Fibroblast of skin of left quadriceps (primary cell): ENCODE measurements at regions not wholly inside any gene's neighbourhood (a gene's known extent, or its start where the extent isn't known, plus 50 kb on each side); places are given as distances from the start of the nearest gene placed in this dataset.

Experiments used
- DNase-seq, 2 experiments: peaks; one replicate each; pipeline ENCODE4 v3.0.0-alpha.2; 2013; ENCODE audit warnings: low read depth in 2 of 2

DNA sequence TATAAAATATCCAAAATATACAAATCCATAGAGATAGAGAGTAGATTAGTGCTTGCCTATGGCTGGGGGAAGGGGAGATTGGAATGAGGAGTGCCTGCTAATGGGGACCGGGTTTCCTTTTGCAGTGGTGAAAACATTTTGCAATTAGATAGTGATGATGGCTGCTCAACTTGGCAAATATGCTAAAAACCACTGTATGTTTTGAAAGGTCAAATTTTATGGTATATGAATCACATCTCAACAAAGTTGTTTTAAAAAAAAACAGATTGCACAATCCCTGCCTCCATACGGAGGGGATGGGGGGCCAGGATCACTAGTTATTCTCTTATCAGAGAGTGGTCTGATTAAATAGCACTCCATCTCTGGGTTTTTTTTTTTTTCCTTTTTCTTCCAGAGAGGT is 76.9 kb upstream of the RIPOR2 start:
- peak; percentile 89 for DNase-seq

DNA sequence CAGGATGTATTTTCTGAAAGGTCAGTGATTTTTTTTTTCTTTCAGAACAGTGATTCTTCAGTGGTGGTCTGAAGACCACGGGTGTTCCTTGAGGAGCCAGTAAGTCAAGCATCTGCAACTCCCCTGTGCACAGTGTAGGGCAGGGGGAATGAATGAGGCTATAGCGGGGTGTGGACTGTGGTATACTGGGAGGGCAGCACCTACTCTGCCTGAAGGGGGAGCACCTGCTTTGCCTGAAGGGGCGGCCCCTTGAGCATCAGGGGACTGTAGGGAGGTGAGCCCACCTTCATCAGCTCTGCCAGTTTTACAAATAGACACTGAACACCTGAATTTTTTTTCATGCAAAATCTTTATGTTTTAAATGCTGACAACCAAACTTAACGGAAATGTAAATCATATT is 77.5 kb upstream of the RIPOR2 start:
- DNase-seq: no peak

DNA sequence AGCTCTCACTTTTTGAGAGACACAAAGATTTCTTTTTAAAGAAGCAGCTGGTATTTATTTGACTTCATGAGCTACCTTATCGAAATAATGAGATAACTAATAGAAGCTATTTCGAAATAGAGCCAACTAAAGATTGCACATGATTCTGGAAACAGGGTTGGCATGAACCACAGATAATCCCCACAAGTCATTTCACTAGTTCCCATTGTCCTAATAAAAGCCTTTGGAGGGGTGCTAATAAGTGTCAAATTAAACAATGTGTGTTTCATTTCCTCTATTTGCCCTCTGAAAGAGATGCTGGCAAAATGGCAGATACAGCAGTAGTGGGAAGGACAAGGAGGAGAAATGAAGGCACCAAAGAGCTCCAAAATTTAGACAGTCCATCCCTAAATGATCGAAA is 78.6 kb upstream of the RIPOR2 start:
- no peak for DNase-seq

DNA sequence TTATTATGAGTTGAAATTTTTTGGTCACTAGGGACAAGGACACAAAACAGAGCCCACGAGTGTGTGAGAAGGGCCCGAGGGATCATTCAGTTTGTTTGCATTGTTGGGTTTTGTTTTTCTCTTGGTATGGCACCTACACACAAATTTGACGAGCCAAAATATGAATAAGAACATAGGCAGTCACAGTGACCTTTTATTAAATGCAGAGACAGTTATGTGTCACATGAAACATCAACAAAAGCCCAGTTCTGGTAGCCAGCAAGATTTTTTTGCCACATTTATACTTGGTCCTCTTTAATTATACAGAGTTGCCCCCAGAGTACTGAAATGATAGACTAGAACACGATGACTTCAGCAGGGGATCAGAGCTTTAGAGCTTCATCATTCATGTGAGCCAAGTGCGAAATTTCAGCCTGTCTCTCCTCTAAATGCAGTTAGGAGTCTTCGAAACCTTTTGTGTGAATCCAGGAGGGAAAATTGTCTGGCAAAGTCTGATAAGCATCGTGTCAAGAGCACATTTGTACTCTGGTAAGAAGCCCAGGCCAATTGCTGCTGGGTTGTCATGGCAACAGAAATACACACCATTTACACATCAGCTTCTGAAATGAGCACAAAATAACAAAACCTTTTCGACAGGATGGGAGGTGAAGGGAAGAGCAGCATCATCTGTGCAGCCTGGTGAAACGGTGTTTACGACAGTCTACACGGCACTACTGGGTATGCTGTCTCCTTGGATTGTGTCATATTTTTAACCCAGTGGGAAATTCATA is 79.2 kb upstream of the RIPOR2 start:
- DNase-seq: no peak

DNA sequence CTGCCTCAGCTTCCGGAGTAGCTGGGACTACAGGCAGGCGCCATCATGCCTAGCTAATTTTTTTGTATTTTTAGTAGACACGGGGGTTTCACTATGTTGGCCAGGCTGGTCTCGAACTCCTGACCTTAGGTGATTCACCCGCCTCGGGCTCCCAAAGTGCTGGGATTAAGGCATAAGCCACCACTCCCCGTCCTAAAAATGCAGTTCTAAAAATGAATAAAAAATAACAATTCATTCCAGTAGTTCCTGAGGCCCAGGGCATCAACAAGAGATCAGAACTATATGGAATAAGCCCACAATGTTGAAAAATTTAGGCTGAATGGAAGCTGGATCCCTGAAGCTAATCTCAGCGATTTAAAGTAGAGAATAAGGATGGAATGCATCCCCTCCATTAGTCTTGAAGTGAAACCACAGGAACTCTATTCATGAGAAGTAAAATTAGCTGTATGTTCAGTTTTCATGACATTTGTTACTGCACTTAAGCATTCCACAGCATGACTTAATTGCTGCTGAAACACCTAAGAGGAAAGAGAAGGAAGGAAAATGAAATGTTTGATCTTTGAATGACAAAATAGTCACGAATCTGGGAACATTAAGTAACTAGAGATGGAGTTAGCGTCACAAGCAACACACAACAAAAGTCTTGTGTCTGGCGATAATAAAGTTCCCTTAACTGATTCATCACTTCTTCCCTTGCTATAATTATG is 80.4 kb upstream of the RIPOR2 start:
- DNase-seq: no peak

DNA sequence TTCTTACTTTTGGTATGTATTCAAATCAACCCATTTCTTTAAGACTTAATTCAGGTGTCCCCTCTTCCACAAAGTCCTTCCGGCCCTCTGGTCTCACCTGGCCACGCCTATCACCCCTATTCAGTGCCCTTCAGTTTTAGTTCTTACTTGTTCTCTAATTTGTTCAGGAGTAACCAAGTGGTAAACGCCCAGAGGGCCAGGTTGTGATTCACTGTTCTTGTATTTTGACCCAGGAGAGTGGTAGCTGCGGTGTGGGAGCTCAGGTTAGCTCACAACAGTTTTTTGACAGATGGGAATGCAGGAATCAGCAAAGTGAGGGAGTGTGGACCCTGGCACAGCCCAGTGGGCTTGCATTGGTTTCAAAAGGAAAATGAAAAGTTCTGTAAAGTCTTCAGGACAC is 81.7 kb upstream of the RIPOR2 start:
- no peak for DNase-seq

DNA sequence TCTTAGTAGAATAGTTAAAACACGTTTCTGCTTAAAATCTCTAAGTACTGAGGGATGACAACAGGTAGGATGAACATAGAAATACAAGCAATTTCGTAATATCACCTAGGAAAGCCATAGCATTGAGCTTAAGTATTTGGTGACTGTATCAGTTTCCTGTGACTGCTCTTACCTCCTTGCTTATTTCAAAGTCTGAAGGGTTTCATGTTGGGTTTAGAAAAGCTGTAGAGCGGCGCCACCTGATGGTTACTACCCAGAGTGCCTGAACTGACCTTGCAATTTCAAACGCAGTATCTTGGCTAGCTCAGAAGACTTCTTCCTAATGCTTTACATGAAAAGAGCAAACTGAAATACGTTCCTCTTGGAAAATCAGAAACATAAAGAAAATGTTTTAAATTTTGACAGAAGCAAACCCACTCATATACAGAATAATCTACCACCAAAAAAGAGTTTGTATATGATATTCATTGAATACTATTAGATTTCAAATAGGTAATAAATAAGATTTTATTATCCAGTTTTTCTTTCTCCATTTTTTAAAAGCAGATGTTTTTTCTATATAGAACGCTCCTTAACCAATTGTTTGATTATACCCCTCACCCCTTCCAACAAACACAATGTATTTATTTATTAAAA is 82.3 kb upstream of the RIPOR2 start:
- no peak for DNase-seq

DNA sequence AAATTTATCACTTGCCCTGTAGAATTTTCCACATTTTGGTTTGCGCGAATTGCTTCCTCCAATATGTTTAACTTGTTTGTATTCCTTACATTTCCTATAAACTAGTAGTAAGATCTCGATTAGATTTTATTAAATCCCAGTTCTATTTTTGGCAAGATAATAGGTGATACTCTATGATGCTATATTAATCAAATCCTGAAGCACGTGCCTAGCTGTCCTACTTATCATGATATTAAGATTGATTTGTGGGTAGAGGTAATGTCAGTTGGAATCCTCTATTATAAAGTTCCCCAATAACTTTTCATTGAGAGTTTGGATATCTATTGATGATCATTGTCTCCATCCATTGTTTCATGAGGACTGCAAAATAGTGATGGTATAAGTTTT is 82.8 kb upstream of the RIPOR2 start:
- DNase-seq: no peak

DNA sequence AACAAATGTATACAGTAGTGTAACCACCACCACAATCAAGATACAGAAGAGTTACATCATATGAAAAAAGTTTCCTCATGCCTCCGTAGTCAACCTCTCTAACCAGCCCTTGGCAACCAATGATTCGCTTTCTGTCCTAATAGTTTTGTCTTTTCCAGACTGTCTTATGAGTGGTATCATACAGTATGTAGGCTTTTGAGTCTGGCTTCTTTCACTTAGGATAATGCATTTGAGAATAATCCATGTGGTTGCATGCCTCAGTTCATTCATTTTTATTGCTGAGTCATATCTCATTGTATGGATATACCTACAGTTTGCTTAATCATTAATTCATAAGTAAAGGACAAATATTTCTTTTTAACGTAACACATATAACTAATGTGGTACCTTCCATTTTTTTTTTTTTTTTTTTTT is 86.4 kb upstream of the RIPOR2 start:
- DNase-seq: no peak

DNA sequence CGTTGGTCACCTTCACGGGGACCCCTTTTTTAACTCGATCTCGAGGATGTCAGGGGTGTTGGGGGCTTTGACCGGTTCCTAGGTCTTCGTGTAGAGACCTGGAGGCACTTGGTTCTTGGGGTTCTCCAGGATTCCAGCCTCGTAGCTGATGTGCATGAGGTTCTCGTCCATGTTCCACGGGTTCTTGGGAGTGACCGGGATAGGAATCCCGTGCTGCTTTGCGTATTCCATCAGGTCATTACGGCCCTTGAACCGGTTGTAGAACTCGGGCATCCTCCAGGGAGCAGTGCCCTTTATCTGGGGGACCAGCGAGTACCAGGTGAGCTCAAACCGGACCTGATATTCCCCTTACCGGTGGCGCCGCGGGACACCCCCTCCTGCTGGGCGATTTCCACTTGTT is 88.0 kb upstream of the RIPOR2 start:
- DNase-seq: no peak

DNA sequence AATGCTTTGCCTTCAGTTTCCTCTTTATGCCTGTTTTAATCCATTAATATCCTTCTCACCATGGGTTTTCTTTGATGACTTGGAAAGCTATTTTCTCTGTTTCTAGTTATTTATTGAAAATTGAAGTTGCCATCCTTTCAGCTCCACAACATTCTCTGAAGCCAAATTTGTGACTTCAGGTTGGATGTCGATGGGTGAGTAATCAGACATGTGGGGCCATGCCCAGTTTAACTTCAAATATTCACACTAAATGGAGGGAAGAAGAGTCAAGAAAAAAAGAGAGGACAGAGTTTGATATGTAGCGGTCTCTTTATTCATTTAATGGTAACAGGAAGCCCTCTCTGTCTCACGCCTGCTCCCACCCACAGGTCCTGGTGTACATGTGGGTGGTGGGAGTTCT is 89.1 kb upstream of the RIPOR2 start:
- no peak for DNase-seq

DNA sequence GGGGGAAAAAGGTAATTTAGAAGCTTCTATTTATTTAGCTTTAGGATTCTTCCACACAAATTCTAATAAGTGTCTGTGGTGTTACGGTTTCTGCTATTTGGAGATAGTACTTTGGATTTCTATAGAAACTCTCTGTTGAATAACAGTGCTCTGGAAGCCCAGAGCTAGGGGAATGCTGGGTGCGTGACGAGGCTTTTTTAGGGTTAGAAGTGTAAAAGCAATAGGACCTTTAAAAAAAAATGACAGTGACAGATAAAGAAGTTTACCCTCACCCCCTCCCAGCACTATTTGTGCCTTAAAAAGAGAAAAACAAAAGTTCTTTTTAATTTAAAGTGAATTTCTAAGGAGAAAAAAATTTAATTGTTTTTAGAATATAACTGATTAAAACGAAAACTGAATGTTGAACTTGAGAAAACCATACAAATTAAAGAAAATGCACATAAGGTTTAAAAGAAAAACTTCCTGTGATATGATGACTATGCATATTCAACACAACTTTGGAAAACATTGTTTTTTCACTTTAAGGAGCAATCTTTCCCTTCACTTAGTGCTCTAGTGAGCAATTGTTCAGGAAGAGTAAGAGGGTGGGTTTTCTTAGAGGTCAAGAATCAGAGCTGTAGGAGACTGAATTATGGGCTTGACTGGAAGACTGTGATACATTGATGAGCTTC is 89.6 kb upstream of the RIPOR2 start:
- no peak for DNase-seq

DNA sequence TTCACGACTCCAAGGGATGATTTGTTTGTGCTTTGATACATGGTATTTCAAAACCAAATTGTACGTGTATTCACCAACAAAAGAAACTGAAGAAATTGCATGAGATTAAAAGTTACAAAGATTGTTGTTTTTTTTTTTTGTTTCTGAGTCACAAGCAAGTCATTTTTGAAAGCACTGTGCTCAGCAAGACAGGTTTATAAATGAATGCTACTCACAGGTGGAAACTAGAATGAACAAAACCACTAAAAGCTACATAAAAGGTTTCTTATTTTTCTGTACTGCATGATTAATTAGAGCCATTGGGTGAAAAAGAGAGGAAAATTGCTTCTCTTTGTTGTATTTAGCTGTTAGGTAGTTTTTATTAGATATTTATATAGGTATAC is 90.2 kb upstream of the RIPOR2 start:
- no peak for DNase-seq

DNA sequence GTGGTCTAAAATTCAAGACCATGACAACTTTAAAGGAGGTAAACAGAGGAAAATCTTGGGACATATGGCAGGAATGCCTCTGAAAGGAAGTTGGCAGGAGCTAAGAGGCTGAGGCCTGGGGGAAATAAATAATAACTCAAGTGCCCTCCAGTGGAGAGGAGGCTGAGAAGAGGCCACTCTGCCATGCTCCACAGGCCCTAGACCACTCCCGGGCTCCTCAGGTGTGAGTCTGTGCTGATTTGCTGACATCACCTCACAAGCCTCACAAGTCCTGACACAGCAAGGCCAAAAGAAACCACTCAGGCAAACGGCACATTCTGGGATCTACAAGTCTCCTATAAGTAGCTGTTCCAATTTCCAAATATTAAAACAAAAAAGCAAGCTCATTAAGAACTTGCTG is 91.0 kb upstream of the RIPOR2 start:
- no peak for DNase-seq

DNA sequence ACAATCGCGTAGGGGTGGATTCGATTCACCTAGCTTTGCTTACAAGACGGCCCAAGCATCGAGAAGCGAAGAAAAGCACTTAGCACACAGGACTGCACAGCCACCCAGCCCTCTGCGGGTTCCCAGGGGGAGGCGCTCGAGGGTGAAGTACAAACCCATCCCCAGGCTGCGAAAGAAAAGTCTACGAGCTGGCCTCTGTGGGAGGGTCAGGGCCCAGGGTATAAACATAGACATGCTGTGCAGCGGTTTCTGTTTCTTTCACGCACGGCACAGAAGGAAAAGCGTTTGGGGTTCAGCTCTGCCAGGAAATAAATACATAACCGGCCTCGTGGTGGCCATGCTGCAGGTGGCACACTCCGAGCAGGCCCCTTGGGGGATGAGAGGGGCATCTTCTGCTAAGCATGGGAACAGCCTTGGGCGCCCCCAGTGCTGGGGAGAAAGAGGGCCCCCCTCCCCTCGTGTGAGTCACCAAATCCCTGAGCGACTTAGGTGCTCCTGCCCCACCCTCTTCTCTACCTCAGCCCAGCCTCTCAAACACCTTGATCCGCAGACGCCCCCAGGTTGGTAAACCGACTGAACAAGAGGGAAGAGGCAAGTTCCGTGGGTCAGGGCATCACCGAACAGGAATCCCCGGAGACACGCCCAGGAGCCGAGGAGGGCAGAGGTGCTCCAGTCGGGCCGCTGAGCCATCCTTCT is 91.6 kb upstream of the RIPOR2 start:
- DNase-seq: no peak

DNA sequence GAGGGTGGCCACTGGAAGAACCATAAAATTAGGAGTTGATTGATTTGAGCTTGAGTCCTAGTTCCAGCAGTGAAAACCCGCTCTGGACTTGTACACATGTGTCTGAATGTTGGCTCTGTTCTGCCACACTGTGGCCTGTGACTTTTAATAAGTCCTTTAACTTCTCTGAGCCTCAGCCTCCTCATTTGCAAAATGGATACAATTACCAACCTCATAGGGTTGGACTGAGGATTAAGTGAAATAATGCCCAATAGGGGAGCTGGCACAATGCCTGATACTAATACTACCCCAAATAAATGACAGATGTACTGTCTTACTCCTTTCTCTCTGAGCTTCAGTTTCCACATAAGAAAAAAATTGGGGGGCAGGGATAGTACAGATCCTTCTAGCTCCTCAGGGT is 92.6 kb upstream of the RIPOR2 start:
- no peak for DNase-seq

DNA sequence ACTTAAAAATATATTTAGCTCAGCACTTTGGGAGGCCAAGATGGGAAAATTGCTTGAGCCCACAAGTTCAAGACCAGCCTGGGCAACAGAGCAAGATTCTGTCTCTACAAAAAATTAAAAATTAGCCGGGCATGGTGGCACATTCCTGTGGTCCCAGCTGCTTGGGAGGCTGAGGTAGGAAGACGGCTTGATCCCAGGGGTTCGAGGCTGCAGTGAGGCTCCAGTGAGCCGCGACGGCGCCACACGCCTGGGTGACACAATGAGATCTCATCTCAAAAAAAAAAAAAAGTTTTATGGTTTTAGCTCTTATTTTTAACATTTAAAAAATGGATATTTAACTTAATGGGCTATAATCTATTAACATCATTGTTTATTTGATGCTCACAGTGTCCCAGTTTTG is 97.2 kb upstream of the RIPOR2 start:
- no peak for DNase-seq

DNA sequence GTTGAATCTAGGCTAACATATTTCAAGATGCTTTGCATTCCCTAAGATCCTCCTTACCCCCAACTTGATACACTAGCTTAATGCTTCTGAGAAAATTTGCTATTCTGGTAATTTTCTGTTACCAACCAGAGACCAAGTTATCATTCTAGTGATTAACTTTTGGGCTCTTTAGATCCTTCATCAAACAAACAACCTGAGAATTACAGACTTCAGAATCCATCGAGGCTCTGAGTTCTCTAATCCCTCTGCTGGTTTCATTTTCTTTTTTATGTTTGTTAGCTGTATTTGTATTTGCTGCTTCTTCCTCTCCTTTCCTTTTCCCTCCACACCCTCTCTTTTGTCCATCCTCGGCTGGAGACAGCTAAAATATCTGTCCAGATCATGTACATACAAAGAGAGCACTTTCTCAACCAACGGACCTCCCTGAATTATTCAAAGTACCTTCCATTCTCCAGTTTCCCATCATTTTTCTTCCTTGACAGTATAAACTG is 98.7 kb upstream of the RIPOR2 start:
- DNase-seq: no peak

DNA sequence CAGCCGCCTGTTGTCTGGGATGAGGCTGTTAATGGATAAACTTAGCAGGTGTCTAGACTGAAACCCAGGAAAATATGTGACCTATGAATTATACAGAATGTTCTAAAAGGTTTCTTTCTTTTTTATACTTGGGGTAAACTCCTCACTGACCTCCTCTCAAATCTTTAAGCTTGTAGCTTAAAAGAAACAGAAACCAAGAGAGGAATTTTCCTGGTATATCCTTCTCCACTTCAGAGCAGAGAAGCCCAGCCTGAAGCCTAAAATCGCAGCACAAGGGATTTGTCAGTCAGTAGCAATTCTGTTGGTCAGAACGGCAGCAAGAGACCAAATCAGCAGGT is 99.4 kb upstream of the RIPOR2 start:
- no peak for DNase-seq

DNA sequence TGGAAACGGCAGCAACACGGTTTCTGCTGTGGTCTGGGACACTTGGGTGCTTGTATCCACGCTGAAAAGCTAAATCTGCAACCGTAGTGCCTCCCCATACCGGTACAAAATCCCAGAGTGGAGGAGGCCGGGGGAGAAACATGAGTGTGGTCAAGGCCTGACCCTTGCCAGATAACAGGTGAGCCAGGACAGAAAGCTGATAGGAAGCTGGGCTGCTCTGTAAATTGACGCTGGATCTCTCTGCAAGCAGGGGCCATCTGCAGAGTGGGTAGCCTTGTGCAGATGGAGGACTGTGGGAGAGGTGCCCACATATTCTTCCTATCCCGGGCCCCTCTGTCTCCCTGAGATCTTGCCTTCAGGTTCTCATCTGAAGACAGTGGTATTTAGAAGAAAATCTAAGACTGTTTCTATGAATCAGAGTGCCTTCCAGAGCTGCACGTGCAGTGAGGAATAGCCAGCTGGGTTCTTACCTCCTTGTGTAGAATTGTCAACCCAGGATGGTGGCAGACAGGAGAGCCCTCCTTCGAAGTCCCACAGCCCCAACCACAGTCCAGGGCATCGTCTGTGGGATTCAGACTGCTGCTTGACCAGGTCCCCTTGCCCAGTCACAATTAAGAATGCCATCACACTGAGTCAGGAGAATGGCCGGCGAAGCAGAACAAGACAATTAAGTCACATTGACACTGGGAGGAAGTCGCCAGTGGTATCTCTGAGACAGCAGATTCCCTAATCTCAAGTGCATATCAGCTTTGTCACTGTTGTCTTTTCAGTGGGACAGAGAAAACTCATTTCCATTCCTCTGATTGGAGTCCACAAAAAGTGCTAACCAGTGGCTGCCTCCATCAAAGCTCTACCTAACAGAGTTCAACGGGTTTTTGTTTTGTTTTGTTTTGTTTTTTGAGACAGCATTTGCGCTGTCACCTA is 100.0 kb upstream of the RIPOR2 start:
- no peak for DNase-seq

DNA sequence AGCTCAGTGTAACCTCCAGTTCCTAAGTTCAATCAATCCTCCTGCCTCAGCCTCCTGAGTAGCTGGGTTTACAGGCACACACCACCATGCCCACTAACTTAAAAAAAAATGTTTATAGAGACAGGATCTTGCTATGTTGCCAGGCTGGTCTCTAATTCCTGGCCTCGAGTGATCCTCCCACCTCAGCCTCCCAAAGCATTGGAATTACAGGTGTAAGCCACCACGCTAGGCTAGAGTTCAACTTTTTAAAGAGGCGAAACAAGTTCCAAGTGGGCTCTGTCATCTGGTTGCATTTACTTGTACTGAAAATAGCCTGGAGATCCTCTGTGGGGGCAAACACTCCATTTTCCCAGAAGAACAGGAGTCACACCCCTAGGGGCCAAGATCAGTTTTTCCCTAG is 100.7 kb upstream of the RIPOR2 start:
- DNase-seq: no peak
